WTC11 (cell line): ENCODE measurements at regions not wholly inside any gene's neighbourhood (a gene's known extent, or its start where the extent isn't known, plus 50 kb on each side); places are given as distances from the start of the nearest gene placed in this dataset.

ENCODE experiments used
- ATAC-seq: fragments of 200-7000 bp; cut with Tn5 transposase; 2 replicates; pipeline ENCODE4 v1.10.0; 2021; ENCODE audit warnings: mild to moderate bottlenecking, moderate library complexity
- CTCF ChIA-PET: fragments of 300-600 bp; sonication (Branson Sonifier 250); formaldehyde crosslinking; loops from one replicate; lab custom pipeline; 2021; ENCODE audit warnings: antibody characterized with exemption; lab: Charles Lee
- POLR2A ChIA-PET: fragments of 350-600 bp; sonication (Branson Sonifier 250); formaldehyde crosslinking; loops from one replicate; lab custom pipeline; 2021; ENCODE audit warnings: antibody characterized with exemption; lab: Charles Lee
- DNase-seq: peaks from one replicate; pipeline ENCODE4 v3.0.0; 2021; ENCODE audit warnings: low spot score
- H3K27ac Mint-ChIP-seq: 2 replicates; pipeline ENCODE4 v1.8.0; 2021; ENCODE audit warnings: mixed read lengths
- H3K27me3 Mint-ChIP-seq: 2 replicates; pipeline ENCODE4 v1.8.0; 2021; ENCODE audit warnings: low read depth, mild to moderate bottlenecking, moderate library complexity, mixed read lengths
- H3K36me3 Mint-ChIP-seq: 2 replicates; pipeline ENCODE4 v1.8.0; 2021; ENCODE audit warnings: mixed read lengths
- H3K4me1 Mint-ChIP-seq: 2 replicates; pipeline ENCODE4 v1.8.0; 2022; ENCODE audit warnings: mixed read lengths
- H3K4me3 Mint-ChIP-seq: 2 replicates; pipeline ENCODE4 v1.8.0; 2021; ENCODE audit warnings: mild to moderate bottlenecking, moderate library complexity, mixed read lengths
- H3K9me3 Mint-ChIP-seq: 2 replicates; pipeline ENCODE4 v1.8.0; 2021; ENCODE audit warnings: mixed read lengths
- ARID4B ChIP-seq: sonication (generic); formaldehyde crosslinking; IDR thresholded peaks from 2 replicates; pipeline ENCODE4 v1.8.0; 2023; ENCODE audit warnings: missing genetic modification reagents, mild to moderate bottlenecking, borderline replicate concordance
- CREM ChIP-seq: sonication (generic); formaldehyde crosslinking; IDR thresholded peaks from 2 replicates; pipeline ENCODE4 v1.8.1; 2022; ENCODE audit warnings: mild to moderate bottlenecking, missing genetic modification reagents, moderate library complexity
- ERG ChIP-seq: fragments of 250-450 bp; sonication (Bioruptor Pico); IDR thresholded peaks from 2 replicates; pipeline ENCODE4 v1.8.0; 2021; ENCODE audit warnings: mild to moderate bottlenecking
- FOXK1 ChIP-seq: sonication (generic); formaldehyde crosslinking; IDR thresholded peaks from 2 replicates; pipeline ENCODE4 v1.8.0; 2022; ENCODE audit warnings: mild to moderate bottlenecking, moderate library complexity, missing genetic modification reagents
- GABPB1 ChIP-seq: sonication (generic); formaldehyde crosslinking; IDR thresholded peaks from 2 replicates; pipeline ENCODE4 v1.8.1; 2023; ENCODE audit warnings: mild to moderate bottlenecking, missing genetic modification reagents
- HMGA2 ChIP-seq: fragments of 250-450 bp; sonication (Bioruptor Pico); IDR thresholded peaks from 2 replicates; pipeline ENCODE4 v1.4.0; 2021; ENCODE audit warnings: mild to moderate bottlenecking, moderate library complexity
- HMGXB4 ChIP-seq: sonication (generic); formaldehyde crosslinking; IDR thresholded peaks from 2 replicates; pipeline ENCODE4 v1.8.1; 2023; ENCODE audit warnings: mild to moderate bottlenecking, moderate library complexity, missing genetic modification reagents
- ZNF219 ChIP-seq: sonication (generic); formaldehyde crosslinking; IDR thresholded peaks from 2 replicates; pipeline ENCODE4 v1.8.0; 2023; ENCODE audit warnings: missing genetic modification reagents, mild to moderate bottlenecking, borderline replicate concordance
- ZNF512 ChIP-seq: sonication (generic); formaldehyde crosslinking; IDR thresholded peaks from 2 replicates; pipeline ENCODE4 v1.8.1; 2022; ENCODE audit warnings: missing genetic modification reagents, borderline replicate concordance
- TF ChIP-seq, protein P1 (sequence below): sonication (generic); formaldehyde crosslinking; IDR thresholded peaks from 2 replicates; pipeline ENCODE4 v1.8.1; 2023; ENCODE audit warnings: mild to moderate bottlenecking, missing genetic modification reagents, moderate library complexity
- TF ChIP-seq, protein P2 (sequence below): sonication (generic); formaldehyde crosslinking; IDR thresholded peaks from 2 replicates; pipeline ENCODE4 v1.8.1; 2023; ENCODE audit warnings: mild to moderate bottlenecking, missing genetic modification reagents, moderate library complexity
- TF ChIP-seq, protein P3 (sequence below): fragments of 200-600 bp; IDR thresholded peaks from 2 replicates; pipeline ENCODE4 v1.8.0; 2022; ENCODE audit warnings: antibody characterized with exemption

GRCh38 chr3:107429320-107430181 lies 52.3 kb downstream of the CCDC54 start:
- H3K36me3 Mint-ChIP-seq, result no peaks in the 10 kb centered on the region
- ATAC-seq, result peak; percentile 67
- H3K4me3 Mint-ChIP-seq, result peak overlapping the region; percentile 87
- peaks cover 29% of the 10 kb centered on the region for H3K27me3 Mint-ChIP-seq
- TF ChIP-seq, protein P1, sequence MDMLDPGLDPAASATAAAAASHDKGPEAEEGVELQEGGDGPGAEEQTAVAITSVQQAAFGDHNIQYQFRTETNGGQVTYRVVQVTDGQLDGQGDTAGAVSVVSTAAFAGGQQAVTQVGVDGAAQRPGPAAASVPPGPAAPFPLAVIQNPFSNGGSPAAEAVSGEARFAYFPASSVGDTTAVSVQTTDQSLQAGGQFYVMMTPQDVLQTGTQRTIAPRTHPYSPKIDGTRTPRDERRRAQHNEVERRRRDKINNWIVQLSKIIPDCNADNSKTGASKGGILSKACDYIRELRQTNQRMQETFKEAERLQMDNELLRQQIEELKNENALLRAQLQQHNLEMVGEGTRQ (CRISPR knock-in tag), result no peak
- TF ChIP-seq, protein P2, sequence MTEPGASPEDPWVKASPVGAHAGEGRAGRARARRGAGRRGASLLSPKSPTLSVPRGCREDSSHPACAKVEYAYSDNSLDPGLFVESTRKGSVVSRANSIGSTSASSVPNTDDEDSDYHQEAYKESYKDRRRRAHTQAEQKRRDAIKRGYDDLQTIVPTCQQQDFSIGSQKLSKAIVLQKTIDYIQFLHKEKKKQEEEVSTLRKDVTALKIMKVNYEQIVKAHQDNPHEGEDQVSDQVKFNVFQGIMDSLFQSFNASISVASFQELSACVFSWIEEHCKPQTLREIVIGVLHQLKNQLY, result no peak
- TF ChIP-seq ARID4B (CRISPR knock-in tag), result 0 out of 2 replicates have a peak, but pooled peaks have one; percentile 32
- no peak for TF ChIP-seq HMGA2 (CRISPR knock-in tag)
- no peak for TF ChIP-seq CREM (CRISPR knock-in tag)
- no peak for TF ChIP-seq ERG (CRISPR knock-in tag)
- TF ChIP-seq ZNF512 (CRISPR knock-in tag), result no peak
- TF ChIP-seq, protein P3, sequence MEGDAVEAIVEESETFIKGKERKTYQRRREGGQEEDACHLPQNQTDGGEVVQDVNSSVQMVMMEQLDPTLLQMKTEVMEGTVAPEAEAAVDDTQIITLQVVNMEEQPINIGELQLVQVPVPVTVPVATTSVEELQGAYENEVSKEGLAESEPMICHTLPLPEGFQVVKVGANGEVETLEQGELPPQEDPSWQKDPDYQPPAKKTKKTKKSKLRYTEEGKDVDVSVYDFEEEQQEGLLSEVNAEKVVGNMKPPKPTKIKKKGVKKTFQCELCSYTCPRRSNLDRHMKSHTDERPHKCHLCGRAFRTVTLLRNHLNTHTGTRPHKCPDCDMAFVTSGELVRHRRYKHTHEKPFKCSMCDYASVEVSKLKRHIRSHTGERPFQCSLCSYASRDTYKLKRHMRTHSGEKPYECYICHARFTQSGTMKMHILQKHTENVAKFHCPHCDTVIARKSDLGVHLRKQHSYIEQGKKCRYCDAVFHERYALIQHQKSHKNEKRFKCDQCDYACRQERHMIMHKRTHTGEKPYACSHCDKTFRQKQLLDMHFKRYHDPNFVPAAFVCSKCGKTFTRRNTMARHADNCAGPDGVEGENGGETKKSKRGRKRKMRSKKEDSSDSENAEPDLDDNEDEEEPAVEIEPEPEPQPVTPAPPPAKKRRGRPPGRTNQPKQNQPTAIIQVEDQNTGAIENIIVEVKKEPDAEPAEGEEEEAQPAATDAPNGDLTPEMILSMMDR, result peak; percentile 91
- peak; percentile 66; the same call in 1 of the 2 replicates for TF ChIP-seq HMGXB4
- TF ChIP-seq ZNF219 (CRISPR knock-in tag), result no peak
- no peak for TF ChIP-seq GABPB1
- 0 out of 2 replicates have a peak, but pooled peaks have one; percentile 26 for TF ChIP-seq FOXK1 (CRISPR knock-in tag)
- DNase-seq, result peak; percentile 82
- ChIA-PET POLR2A (interaction anchor here (0.6 to 1.3 kb wide), 2 partner anchors 8 to 94 kb away, joined by 4 to 5 read pairs; no protein-coding TSS in a partner anchor), CTCF (interaction anchor here (0.6 to 4.4 kb wide), 58 partner anchors 8 to 323 kb away, joined by 3 to 64 read pairs (median 4); partner anchors contain the start of gene BBX)
- peaks cover 15% of the 10 kb centered on the region for H3K4me1 Mint-ChIP-seq
- H3K27ac Mint-ChIP-seq, result no peak overlapping the region
- no peaks in the 10 kb centered on the region for H3K9me3 Mint-ChIP-seq
